ENCODE measurements at regions not wholly inside any gene's neighbourhood (a gene's known extent, or its start where the extent isn't known, plus 50 kb on each side); places are given as distances from the start of the nearest gene placed in this dataset.
"Not testable (repeated sequence)": the region's sequence is repeated elsewhere in the genome, so short reads cannot be mapped to it uniquely, and the experiment has no call there.

GRCh38 chr4:54586320-54586955 lies 71.3 kb upstream of the KIT start:
- DNase-seq: no peak

DNA sequence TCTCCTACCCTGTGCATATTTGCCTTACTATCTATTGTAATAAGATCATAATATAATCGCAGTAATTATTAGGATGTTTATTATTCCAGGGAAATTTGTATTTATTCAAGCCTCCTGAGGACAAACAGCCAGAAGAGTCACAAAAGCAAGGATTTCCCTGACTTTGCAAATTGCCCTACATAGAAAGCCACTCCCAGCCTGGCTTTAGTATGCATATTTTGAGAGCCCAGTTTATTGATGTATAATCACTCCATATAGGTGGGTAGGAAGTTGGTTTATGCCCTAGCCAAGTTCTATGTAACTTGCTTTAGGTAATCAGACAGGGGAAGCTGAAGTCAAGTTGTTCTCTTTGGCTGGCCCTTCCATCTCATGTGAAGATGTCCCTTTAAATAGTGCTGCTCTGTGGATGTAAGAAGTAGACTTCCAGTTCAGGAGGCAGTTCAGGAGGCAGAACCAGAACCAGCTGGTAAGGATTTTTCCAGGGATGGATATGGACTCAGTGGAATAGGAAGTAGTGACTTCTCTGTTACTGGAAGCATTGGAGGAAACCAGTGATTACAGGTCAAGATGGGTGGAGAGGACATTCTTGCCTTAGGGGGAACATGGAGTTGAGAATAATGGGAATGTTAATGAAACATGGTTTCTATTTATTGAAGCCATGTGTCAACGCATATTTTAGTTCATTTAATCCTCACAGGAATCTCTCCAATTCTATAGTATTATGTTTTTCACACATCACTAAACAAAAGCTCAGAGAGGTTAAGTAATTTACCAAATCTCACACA lies 70.5 kb upstream of the KIT start:
- DNase-seq: no peak

GRCh38 chr4:54588404-54588803 lies 69.4 kb upstream of the KIT start:
- DNase-seq: no peak

DNA sequence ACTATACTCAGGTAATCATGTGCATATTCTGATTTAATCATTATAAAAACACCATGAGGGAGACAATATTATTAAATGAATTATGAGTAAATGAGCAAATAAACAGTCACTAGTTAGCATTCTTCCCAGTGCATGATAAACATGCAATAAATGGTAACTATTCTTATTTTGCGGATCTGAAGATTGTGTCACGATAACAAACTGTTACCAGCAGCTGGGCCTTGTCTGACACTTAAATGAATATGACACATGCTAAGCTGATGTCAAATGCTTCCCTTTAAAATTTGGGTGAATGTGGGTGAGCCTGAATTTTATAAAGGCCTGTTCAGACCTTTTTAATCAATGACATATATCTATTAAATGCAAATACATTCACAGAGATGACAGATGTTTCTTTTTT lies 68.2 kb upstream of the KIT start:
- no peak for DNase-seq

DNA sequence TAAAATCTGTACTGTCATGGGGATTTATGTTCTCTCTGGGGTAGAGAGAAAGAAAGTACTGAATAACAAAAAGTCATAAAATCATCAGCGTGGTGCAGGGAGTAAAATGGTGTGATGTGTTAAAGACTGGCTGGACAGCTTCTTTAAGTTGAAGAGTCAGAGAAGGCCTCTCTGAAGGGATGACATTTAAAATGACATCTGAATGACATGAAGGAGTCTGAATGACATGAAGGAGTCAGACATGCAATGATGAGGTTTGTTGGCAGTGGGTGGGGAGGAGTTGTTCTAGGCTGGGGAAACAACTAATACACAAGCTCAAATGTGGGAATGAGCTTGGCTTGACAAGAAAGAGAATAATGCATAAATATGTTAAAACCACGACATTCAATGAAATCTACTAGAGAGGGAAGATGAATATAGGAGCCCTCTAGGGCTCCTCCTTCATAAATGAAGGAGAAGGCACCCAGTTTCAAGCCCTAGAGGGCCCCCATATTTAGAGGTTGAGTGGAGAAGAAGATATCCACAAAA lies 63.9 kb upstream of the KIT start:
- DNase-seq: no peak

- DNase-seq: no peak
Observed at GRCh38 chr4:54596201-54596600, 61.6 kb upstream of the KIT start.

GRCh38 chr4:54597678-54598077 lies 60.1 kb upstream of the KIT start:
- DNase-seq: not testable (repeated sequence)

DNA sequence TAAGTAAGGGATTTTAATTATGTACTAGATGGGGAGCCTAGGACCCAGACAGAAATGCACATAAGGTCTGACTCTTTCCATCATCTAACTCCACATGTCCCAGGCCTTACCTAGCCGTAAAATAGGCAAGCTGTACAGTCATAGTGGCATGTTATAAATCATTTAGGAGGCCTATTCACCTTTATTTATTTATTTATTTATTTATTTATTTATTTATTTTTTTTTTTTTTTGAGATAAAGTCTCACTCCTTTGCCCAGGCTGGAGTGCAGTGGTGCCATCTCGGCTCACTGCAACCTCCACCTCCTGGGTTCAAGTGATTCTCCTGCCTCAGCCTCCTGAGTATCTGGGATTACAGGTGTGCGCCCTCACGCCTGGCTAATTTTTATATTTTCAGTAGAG lies 55.6 kb upstream of the KIT start:
- DNase-seq: not testable (repeated sequence)

- DNase-seq: no peak
Observed at GRCh38 chr4:54607067-54607466, 50.7 kb upstream of the KIT start.

DNA sequence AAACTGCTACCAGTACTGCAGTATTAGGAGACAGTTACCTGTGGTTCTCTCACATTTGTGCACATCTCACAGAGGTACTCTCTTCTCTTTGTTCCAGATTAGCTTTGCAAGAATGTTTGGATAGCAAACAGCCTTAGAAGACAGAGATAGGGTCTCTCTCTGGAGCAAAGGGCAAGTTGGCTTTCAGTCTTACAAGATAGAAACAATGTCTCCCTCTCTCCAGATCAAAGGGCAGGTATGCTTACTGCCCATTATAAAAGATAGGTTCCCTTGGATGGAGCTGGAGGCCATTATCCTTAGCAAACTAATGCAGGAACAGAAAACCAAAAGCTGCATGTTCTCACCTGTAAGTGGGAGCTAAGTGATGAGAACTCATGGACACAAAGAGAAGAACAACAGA lies 50.2 kb upstream of the KIT start:
- DNase-seq: no peak

Data from CD4-positive, alpha-beta T cell treated with Interleukin-17A for 1 hour (primary cell).